Tibial nerve (tissue), 4 donors: ENCODE measurements at regions not wholly inside any gene's neighbourhood (a gene's known extent, or its start where the extent isn't known, plus 50 kb on each side); places are given as distances from the start of the nearest gene placed in this dataset.

Source experiments
- DNase-seq, 2 donors: peaks; one replicate each; pipeline ENCODE4 v3.0.0-alpha.2; 2019; ENCODE audit warnings: low spot score in 2 of 2
- H3K27ac ChIP-seq, 4 donors: fragments of 200-600 bp; sonication (generic) in 3 of 4; one replicate each; pipeline ENCODE4 v1.5.1; 2017 to 2019; ENCODE audit warnings: mild to moderate bottlenecking in 1 of 4
- H3K27me3 ChIP-seq, 2 donors: fragments of 200-600 bp; sonication (generic) in 1 of 2; one replicate each; pipeline versions ENCODE4 v1.5.1 to v1.6.0; 2017 to 2019
- H3K36me3 ChIP-seq, 3 donors: fragments of 200-600 bp; sonication (generic); one replicate each; pipeline ENCODE4 v1.5.1; 2018 to 2019
- H3K4me1 ChIP-seq, 4 donors: fragments of 200-600 bp; sonication (generic) in 3 of 4; one replicate each; pipeline ENCODE4 v1.5.1; 2017 to 2019
- H3K4me3 ChIP-seq, 4 donors: fragments of 200-600 bp; sonication (generic) in 3 of 4; one replicate each; pipeline ENCODE4 v1.5.1; 2017 to 2019; ENCODE audit warnings: mild to moderate bottlenecking in 1 of 4, moderate library complexity in 1 of 4
- H3K9me3 ChIP-seq, 4 donors: fragments of 200-600 bp; sonication (generic) in 3 of 4; one replicate each; pipeline ENCODE4 v1.5.1; 2017 to 2019
- CTCF ChIP-seq, 5 experiments: fragments of 200-600 bp in 3 of 5; fragments of 450-650 bp in 2 of 5; sonication (generic) in 3 of 5; IDR thresholded peaks; one replicate each; pipeline ENCODE4 v1.5.1; 2016 to 2019; ENCODE audit warnings: antibody characterized with exemption in 5 of 5, mild to moderate bottlenecking in 3 of 5, moderate library complexity in 2 of 5
- EP300 ChIP-seq, 2 donors: sonication (generic); formaldehyde crosslinking; IDR thresholded peaks; one replicate each; pipeline ENCODE4 v1.6.1; 2017; ENCODE audit warnings: antibody characterized with exemption in 2 of 2, mild to moderate bottlenecking in 1 of 2
- POLR2A ChIP-seq, 2 donors: fragments of 450-650 bp; IDR thresholded peaks; one replicate each; pipeline ENCODE4 v1.6.1; 2017; ENCODE audit warnings: antibody characterized with exemption in 2 of 2, mild to moderate bottlenecking in 2 of 2, moderate library complexity in 2 of 2
- WGBS, 2 donors: methylation state at CpG; one replicate each; pipeline ENCODE4 v1.1.5; 2018; 5-methylcytosine and 5-hydroxymethylcytosine counted together

- WGBS, 2 donors = 83 to 88% methylated on average over 4 of the region's 4 CpGs
- no peak for DNase-seq
- no peaks in the 10 kb centered on the region for H3K4me1 ChIP-seq
- H3K27me3 ChIP-seq = no peaks in the 10 kb centered on the region
- H3K4me3 ChIP-seq = no peak overlapping the region
- H3K9me3 ChIP-seq = no peaks in the 10 kb centered on the region
- TF ChIP-seq CTCF (IDR thresholded peaks at IDR 0.05) (no peak), EP300 (IDR thresholded peaks at IDR 0.05) (no peak), POLR2A (IDR thresholded peaks at IDR 0.05) (no peak)
- H3K36me3 ChIP-seq = no peaks in the 10 kb centered on the region
- H3K27ac ChIP-seq = no peak overlapping the region
Observed at GRCh38 chr21:25406887-25407579, 200.2 kb downstream of the MRPL39 start.

DNA sequence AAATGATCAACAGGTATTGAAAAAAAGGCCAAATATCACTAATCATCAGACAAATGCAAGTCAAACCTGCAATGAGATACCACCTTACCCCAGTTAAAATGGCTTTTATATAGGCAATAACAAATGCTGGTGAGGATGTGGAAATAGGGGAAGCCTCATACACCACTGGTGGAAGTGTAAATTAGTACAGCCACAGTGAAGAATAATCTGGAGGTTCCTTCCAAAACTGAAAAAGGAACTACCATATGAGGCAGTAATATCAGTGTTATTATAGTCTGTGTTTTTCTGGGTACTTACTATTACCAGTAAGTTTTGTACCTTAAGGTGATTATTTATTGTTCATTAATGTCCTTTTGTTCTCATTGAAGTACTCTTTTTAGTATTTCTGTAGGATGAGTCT lies 201.3 kb downstream of the MRPL39 start:
- H3K36me3 ChIP-seq = no peaks in the 10 kb centered on the region
- H3K27ac ChIP-seq = no peak overlapping the region
- DNase-seq = no peak
- no peaks in the 10 kb centered on the region for H3K27me3 ChIP-seq
- H3K9me3 ChIP-seq = no peaks in the 10 kb centered on the region
- H3K4me3 ChIP-seq = no peak overlapping the region
- no peaks in the 10 kb centered on the region for H3K4me1 ChIP-seq
- TF ChIP-seq EP300 (IDR thresholded peaks at IDR 0.05) (no peak), POLR2A (IDR thresholded peaks at IDR 0.05) (no peak), CTCF (IDR thresholded peaks at IDR 0.05) (no peak)

GRCh38 chr21:25402134-25402961 lies 204.9 kb downstream of the MRPL39 start:
- Histone ChIP-seq H3K27ac (no peak overlapping the region), H3K27me3 (no peaks in the 10 kb centered on the region), H3K36me3 (no peaks in the 10 kb centered on the region), H3K4me3 (no peak overlapping the region), H3K4me1 (no peaks in the 10 kb centered on the region), H3K9me3 (no peaks in the 10 kb centered on the region)
- DNase-seq = no peak
- TF ChIP-seq CTCF (IDR thresholded peaks at IDR 0.05) (no peak), POLR2A (IDR thresholded peaks at IDR 0.05) (no peak), EP300 (IDR thresholded peaks at IDR 0.05) (no peak)
- 78 to 79% methylated on average over 6 to 7 of the region's 7 CpGs for WGBS, 2 donors

DNA sequence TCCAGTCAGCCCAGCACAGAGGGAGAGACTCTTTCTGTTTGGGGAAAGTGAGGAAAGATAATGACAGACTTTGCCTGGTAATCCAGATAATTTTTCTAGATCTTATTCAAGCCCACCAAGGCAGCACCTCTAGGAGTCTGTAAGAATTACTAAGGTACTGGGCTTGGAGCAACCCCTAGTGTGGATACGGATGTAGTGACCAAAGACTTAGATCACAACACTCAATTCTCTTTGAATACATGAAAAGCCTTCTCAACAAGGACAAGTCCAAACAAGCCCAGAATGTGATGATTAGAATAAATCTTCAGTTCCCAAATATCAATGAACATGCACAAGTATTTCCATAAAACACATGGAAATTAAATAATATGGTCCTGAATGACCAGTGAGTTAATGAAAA lies 206.9 kb downstream of the MRPL39 start:
- TF ChIP-seq EP300 (IDR thresholded peaks at IDR 0.05) (no peak), POLR2A (IDR thresholded peaks at IDR 0.05) (no peak), CTCF (IDR thresholded peaks at IDR 0.05) (no peak)
- 91 to 92% methylated on average over 1 of the region's 1 CpG for WGBS, 2 donors
- Histone ChIP-seq H3K27me3 (no peaks in the 10 kb centered on the region), H3K9me3 (no peaks in the 10 kb centered on the region), H3K4me3 (no peak overlapping the region), H3K27ac (no peak overlapping the region), H3K36me3 (no peaks in the 10 kb centered on the region), H3K4me1 (no peaks in the 10 kb centered on the region)
- DNase-seq = no peak

DNA sequence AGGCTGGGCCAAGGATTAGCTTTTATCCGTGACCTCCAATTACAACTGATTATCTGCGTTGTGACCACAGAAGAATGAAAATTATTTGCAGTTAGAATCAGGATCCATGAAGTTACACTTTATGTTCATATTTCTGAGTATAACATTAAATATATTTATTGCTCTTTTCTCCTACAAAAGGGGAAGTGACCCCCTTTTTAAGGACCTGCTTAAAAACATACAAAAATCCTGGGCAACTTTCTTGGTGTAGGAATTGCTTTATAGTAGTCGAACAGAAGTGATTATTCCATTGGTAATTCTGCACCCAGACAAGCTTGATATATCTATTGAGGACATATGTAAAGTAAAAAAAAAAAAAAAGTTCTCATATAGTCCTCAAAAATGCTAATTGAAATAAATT lies 208.7 kb downstream of the MRPL39 start:
- Histone ChIP-seq H3K9me3 (no peaks in the 10 kb centered on the region), H3K27me3 (no peaks in the 10 kb centered on the region), H3K27ac (no peak overlapping the region), H3K4me3 (no peak overlapping the region), H3K4me1 (no peaks in the 10 kb centered on the region), H3K36me3 (no peaks in the 10 kb centered on the region)
- 84 to 89% methylated on average over 3 of the region's 3 CpGs for WGBS, 2 donors
- TF ChIP-seq POLR2A (IDR thresholded peaks at IDR 0.05) = no peak
- no peak for TF ChIP-seq EP300 (IDR thresholded peaks at IDR 0.05)
- no peak for TF ChIP-seq CTCF (IDR thresholded peaks at IDR 0.05)
- DNase-seq = no peak
